ENCODE measurements at regions not wholly inside any gene's neighbourhood (a gene's known extent, or its start where the extent isn't known, plus 50 kb on each side); places are given as distances from the start of the nearest gene placed in this dataset.

GRCh38 chr10:63915240-63915639 is 394.0 kb downstream of the REEP3 start:
- Histone ChIP-seq H3K27ac (ENCODE audit: low read length) (no peak overlapping the region), H3K27me3 (ENCODE audit: control insufficient read depth, insufficient read depth, low read length) (no peaks in the 10 kb centered on the region), H3K9me3 (ENCODE audit: control insufficient read depth, insufficient read depth, low read length) (no peaks in the 10 kb centered on the region), H3K4me3 (ENCODE audit: low read length) (no peak overlapping the region), H3K4me1 (ENCODE audit: control insufficient read depth, insufficient read depth, low read length) (no peaks in the 10 kb centered on the region), H3K36me3 (ENCODE audit: control insufficient read depth, insufficient read depth, low read length) (no peaks in the 10 kb centered on the region)
- WGBS (ENCODE audit: insufficient coverage): 100% methylated on average over 2 of the region's 2 CpGs
- DNase-seq (no peak), ATAC-seq (no peak)
- Mint-ChIP-seq H3K9me3 (no peaks in the 10 kb centered on the region), H3K4me1 (no peaks in the 10 kb centered on the region), H3K27me3 (ENCODE audit: low read depth in 2 of 2) (peaks cover under 1 to 3% of the 10 kb centered on the region in 2 donors), H3K36me3 (no peaks in the 10 kb centered on the region), H3K4me3 (no peak overlapping the region), H3K27ac (no peak overlapping the region)
- intact Hi-C loops (cut with micrococcal nuclease): no loop called here
- TF ChIP-seq CTCF (IDR thresholded peaks at IDR 0.05): no peak

GRCh38 chr10:63917363-63917762 is 396.2 kb downstream of the REEP3 start:
- 21% methylated on average over 1 of the region's 1 CpG for WGBS (ENCODE audit: insufficient coverage)

GRCh38 chr10:63919575-63920279 is 398.5 kb downstream of the REEP3 start:
- Histone ChIP-seq H3K27ac (ENCODE audit: low read length) (no peak overlapping the region), H3K27me3 (ENCODE audit: control insufficient read depth, insufficient read depth, low read length) (no peaks in the 10 kb centered on the region), H3K4me1 (ENCODE audit: control insufficient read depth, insufficient read depth, low read length) (no peaks in the 10 kb centered on the region), H3K36me3 (ENCODE audit: control insufficient read depth, insufficient read depth, low read length) (no peaks in the 10 kb centered on the region), H3K4me3 (ENCODE audit: low read length) (no peak overlapping the region), H3K9me3 (ENCODE audit: control insufficient read depth, insufficient read depth, low read length) (no peaks in the 10 kb centered on the region)
- no peak for TF ChIP-seq CTCF (IDR thresholded peaks at IDR 0.05)
- Mint-ChIP-seq H3K36me3 (no peaks in the 10 kb centered on the region), H3K4me3 (no peak overlapping the region), H3K4me1 (no peaks in the 10 kb centered on the region), H3K27me3 (ENCODE audit: low read depth in 2 of 2) (peaks cover 5% of the 10 kb centered on the region in 2 donors), H3K27ac (no peak overlapping the region), H3K9me3 (no peaks in the 10 kb centered on the region)
- no peak for DNase-seq
- intact Hi-C loops (cut with micrococcal nuclease): no loop called here
- 92% methylated on average over 6 of the region's 6 CpGs for WGBS (ENCODE audit: insufficient coverage)
- no peak for ATAC-seq

More at GRCh38 chr10:63917363-63917762, 396.2 kb downstream of the REEP3 start:
- Histone ChIP-seq H3K4me3 (ENCODE audit: low read length) (no peak overlapping the region), H3K27me3 (ENCODE audit: control insufficient read depth, insufficient read depth, low read length) (no peaks in the 10 kb centered on the region), H3K27ac (ENCODE audit: low read length) (no peak overlapping the region), H3K4me1 (ENCODE audit: control insufficient read depth, insufficient read depth, low read length) (no peaks in the 10 kb centered on the region), H3K9me3 (ENCODE audit: control insufficient read depth, insufficient read depth, low read length) (no peaks in the 10 kb centered on the region), H3K36me3 (ENCODE audit: control insufficient read depth, insufficient read depth, low read length) (no peaks in the 10 kb centered on the region)
- Mint-ChIP-seq H3K27me3 (ENCODE audit: low read depth in 2 of 2) (peaks cover 3 to 4% of the 10 kb centered on the region in 2 donors), H3K36me3 (no peaks in the 10 kb centered on the region), H3K4me1 (no peaks in the 10 kb centered on the region), H3K9me3 (no peaks in the 10 kb centered on the region), H3K4me3 (no peak overlapping the region), H3K27ac (no peak overlapping the region)
- DNase-seq: no peak
- intact Hi-C loops (cut with micrococcal nuclease): no loop called here
- TF ChIP-seq CTCF (IDR thresholded peaks at IDR 0.05): no peak
- ATAC-seq: no peak

GRCh38 chr10:63920926-63921325 is 399.7 kb downstream of the REEP3 start:
- Histone ChIP-seq H3K4me3 (ENCODE audit: low read length) (no peak overlapping the region), H3K36me3 (ENCODE audit: control insufficient read depth, insufficient read depth, low read length) (no peaks in the 10 kb centered on the region), H3K27ac (ENCODE audit: low read length) (no peak overlapping the region), H3K9me3 (ENCODE audit: control insufficient read depth, insufficient read depth, low read length) (no peaks in the 10 kb centered on the region), H3K4me1 (ENCODE audit: control insufficient read depth, insufficient read depth, low read length) (no peaks in the 10 kb centered on the region), H3K27me3 (ENCODE audit: control insufficient read depth, insufficient read depth, low read length) (no peaks in the 10 kb centered on the region)
- Mint-ChIP-seq H3K4me3 (no peak overlapping the region), H3K4me1 (no peaks in the 10 kb centered on the region), H3K36me3 (no peaks in the 10 kb centered on the region), H3K9me3 (no peaks in the 10 kb centered on the region), H3K27ac (no peak overlapping the region), H3K27me3 (ENCODE audit: low read depth in 2 of 2) (peaks cover 5 to 8% of the 10 kb centered on the region in 2 donors)
- ATAC-seq (no peak), DNase-seq (no peak)
- no CpG with 5 or more reads among the region's 2 CpGs for WGBS (ENCODE audit: insufficient coverage)
- TF ChIP-seq CTCF (IDR thresholded peaks at IDR 0.05): no peak
- intact Hi-C loops (cut with micrococcal nuclease): no loop called here

All from natural killer cell (primary cell).